ENCODE measurements at regions not wholly inside any gene's neighbourhood (a gene's known extent, or its start where the extent isn't known, plus 50 kb on each side); places are given as distances from the start of the nearest gene placed in this dataset.

DNA sequence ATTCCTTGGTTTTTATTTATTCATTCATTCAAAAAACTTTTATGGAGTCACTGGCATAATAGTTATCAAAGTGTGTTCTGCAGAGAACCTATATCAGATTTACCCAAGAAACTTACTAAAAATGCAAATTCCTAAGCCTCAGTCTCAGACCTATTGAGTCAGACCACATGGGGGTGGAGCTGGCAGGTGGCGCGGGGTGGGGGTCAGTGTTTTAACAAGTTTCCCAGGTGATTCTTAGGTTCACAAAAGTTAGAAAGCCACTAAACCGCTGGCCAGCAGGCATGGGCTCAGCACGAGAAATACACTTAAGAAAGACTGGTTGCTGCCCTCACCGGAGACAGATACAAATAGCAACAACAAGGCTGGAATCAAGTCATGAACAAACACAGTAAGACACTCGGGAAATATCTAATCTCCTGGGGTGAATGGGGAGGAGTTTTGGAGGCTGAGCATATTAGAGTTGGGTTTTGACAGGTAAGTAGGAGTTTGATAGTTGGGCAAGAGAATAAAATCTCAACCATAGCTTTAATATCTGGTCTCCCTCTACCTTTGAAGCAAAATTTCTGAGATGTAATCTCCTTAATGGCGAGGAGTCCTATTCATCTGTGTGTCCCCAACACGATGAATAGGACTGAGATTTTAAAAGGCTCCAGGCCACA lies 167.5 kb upstream of the NECTIN1 start:
- in situ Hi-C loops (cut with HindIII; ENCODE audit: low pct_ligation_motif_present, low sequenced_read_pairs): no loop called here
- Histone ChIP-seq H3K27me3 (replicated peaks) (no peaks in the 10 kb centered on the region), H3K36me3 (replicated peaks) (no peaks in the 10 kb centered on the region), H3K27ac (no peak overlapping the region), H3K4me3 (ENCODE audit: low read depth, low read length) (no peak overlapping the region)
- no peak for TF ChIP-seq CTCF (IDR thresholded peaks at IDR 0.05; ENCODE audit: low read depth, low read length, missing control alignments)
- DNase-seq: no peak

GRCh38 chr11:119895981-119896380 lies 167.0 kb upstream of the NECTIN1 start:
- TF ChIP-seq CTCF (IDR thresholded peaks at IDR 0.05; ENCODE audit: low read depth, low read length, missing control alignments): no peak
- H3K27ac ChIP-seq: no peak overlapping the region
- H3K27me3 ChIP-seq (replicated peaks): no peaks in the 10 kb centered on the region
- no peaks in the 10 kb centered on the region for H3K36me3 ChIP-seq (replicated peaks)
- in situ Hi-C loops (cut with HindIII; ENCODE audit: low pct_ligation_motif_present, low sequenced_read_pairs): no loop called here
- no peak overlapping the region for H3K4me3 ChIP-seq (ENCODE audit: low read depth, low read length)
- no peak for DNase-seq

DNA sequence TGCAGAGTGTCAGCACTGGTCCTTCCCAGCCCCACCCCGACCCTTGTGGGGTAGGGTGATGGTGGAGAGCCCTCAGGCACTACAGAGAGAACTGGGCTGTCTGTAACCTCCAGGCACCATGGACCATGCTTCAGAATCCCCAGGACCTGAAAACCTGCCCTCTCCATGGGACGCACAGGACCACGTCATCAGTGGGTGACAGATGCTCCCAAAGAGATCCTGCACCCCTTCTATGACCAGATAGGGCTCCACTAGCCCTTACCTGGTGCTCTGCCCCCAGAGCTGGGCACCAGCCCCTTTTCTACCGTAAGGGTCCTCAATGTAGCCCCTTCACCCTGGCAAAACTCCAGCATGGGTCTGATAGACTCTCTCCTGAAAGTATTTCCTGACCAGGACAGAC lies 165.9 kb upstream of the NECTIN1 start:
- DNase-seq: no peak
- in situ Hi-C loops (cut with HindIII; ENCODE audit: low pct_ligation_motif_present, low sequenced_read_pairs): no loop called here
- no peak overlapping the region for H3K27ac ChIP-seq

DNA sequence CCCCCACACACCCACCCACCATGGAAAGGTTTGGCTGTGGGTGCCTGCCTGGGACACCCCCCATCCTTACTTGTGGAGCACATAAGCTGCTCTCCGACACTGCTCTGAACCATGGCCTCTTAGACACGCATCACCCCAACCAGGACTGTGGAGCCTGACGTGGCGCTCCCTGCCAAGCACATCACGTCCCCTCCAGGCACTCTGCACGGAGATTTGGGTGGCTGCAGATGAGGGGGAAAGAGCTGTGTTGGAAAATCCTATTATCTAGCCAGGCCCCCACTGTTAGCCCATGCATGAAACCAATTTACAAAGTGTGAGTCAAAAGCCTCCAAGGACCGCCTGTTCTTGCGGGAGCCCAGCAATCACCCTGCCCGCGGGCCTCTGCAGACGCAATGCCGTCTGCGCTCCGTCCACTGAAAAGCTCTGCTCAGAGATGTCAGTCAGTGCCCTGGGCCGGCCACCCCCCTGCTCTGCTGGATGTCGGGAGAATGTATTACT lies 163.4 kb upstream of the NECTIN1 start:
- in situ Hi-C loops (cut with HindIII; ENCODE audit: low pct_ligation_motif_present, low sequenced_read_pairs): no loop called here
- no peak for TF ChIP-seq CTCF (IDR thresholded peaks at IDR 0.05; ENCODE audit: low read depth, low read length, missing control alignments)
- no peak overlapping the region for H3K4me3 ChIP-seq (ENCODE audit: low read depth, low read length)
- H3K36me3 ChIP-seq (replicated peaks): no peaks in the 10 kb centered on the region
- no peak for DNase-seq
- H3K27ac ChIP-seq: no peak overlapping the region
- no peaks in the 10 kb centered on the region for H3K27me3 ChIP-seq (replicated peaks)

More for the DNA sequence above, 165.9 kb upstream of the NECTIN1 start:
- H3K36me3 ChIP-seq (replicated peaks): no peaks in the 10 kb centered on the region
- H3K4me3 ChIP-seq (ENCODE audit: low read depth, low read length): no peak overlapping the region
- no peaks in the 10 kb centered on the region for H3K27me3 ChIP-seq (replicated peaks)
- TF ChIP-seq CTCF (IDR thresholded peaks at IDR 0.05; ENCODE audit: low read depth, low read length, missing control alignments): no peak

GRCh38 chr11:119891055-119891768 lies 162.2 kb upstream of the NECTIN1 start:
- Histone ChIP-seq H3K27me3 (replicated peaks) (no peaks in the 10 kb centered on the region), H3K36me3 (replicated peaks) (no peaks in the 10 kb centered on the region), H3K4me3 (ENCODE audit: low read depth, low read length) (no peak overlapping the region), H3K27ac (no peak overlapping the region)
- in situ Hi-C loops (cut with HindIII; ENCODE audit: low pct_ligation_motif_present, low sequenced_read_pairs): no loop called here
- DNase-seq: no peak
- TF ChIP-seq CTCF (IDR thresholded peaks at IDR 0.05; ENCODE audit: low read depth, low read length, missing control alignments): no peak

Measured in brain microvascular endothelial cell (primary cell).